D721Med (cell line): ENCODE measurements at regions not wholly inside any gene's neighbourhood (a gene's known extent, or its start where the extent isn't known, plus 50 kb on each side); places are given as distances from the start of the nearest gene placed in this dataset.

Experiments used
- DNase-seq: peaks from one replicate; pipeline ENCODE4 v3.0.0; 2011; ENCODE audit warnings: low spot score; ENCODE audit not compliant: insufficient read length
- FAIRE-seq: peaks from 2 replicates; lab custom pipeline; 2011; peaks lifted over from hg19 to GRCh38; lab: Jason Lieb, UNC
- TF ChIP-seq, protein P1 (sequence below): IDR thresholded peaks from 2 replicates; pipeline ENCODE4 v1.5.1; 2012; ENCODE audit warnings: mild to moderate bottlenecking, control low read depth; ENCODE audit not compliant: insufficient read depth; ENCODE audit errors: missing control alignments

DNA sequence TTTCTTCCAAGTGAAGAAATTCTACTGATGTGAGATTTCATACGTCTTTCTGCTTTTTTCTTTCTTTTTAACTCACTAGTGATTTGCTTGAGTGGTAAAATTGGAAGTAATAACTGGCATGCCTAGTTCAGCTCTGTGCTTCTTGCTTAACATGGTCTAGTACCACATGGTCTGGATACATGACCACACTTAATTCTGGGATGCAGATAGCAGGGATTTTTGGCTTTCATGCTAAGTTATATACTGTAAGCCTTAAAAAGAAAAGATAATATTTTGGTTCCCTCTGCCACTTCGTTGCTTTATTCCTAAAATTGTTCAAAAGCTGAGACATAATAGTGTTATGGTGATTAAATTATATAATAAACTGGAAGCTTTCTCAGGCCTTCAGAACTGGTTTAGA lies 174.3 kb downstream of the OXSM start:
- DNase-seq (no peak), FAIRE-seq (no peak)
- TF ChIP-seq, protein P1, sequence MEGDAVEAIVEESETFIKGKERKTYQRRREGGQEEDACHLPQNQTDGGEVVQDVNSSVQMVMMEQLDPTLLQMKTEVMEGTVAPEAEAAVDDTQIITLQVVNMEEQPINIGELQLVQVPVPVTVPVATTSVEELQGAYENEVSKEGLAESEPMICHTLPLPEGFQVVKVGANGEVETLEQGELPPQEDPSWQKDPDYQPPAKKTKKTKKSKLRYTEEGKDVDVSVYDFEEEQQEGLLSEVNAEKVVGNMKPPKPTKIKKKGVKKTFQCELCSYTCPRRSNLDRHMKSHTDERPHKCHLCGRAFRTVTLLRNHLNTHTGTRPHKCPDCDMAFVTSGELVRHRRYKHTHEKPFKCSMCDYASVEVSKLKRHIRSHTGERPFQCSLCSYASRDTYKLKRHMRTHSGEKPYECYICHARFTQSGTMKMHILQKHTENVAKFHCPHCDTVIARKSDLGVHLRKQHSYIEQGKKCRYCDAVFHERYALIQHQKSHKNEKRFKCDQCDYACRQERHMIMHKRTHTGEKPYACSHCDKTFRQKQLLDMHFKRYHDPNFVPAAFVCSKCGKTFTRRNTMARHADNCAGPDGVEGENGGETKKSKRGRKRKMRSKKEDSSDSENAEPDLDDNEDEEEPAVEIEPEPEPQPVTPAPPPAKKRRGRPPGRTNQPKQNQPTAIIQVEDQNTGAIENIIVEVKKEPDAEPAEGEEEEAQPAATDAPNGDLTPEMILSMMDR = no peak

DNA sequence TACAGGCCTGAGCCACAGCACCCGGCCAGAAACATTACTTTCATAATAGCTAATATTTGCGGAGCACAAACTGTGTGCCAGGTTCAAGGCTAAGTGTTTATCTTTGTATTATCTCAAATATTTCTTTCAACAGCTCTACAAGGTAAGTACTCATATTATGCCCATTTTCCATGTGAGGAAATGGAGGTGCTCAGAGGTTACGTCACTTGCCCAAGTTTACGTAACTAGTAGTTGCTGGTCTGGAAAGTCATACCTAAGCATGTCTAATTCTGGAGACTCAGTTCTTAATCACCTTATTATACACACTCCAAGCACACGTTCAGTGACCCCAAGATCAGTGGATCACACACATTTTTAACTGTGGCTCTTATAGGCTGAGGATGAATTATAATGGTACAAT lies 177.5 kb downstream of the OXSM start:
- no peak for DNase-seq

DNA sequence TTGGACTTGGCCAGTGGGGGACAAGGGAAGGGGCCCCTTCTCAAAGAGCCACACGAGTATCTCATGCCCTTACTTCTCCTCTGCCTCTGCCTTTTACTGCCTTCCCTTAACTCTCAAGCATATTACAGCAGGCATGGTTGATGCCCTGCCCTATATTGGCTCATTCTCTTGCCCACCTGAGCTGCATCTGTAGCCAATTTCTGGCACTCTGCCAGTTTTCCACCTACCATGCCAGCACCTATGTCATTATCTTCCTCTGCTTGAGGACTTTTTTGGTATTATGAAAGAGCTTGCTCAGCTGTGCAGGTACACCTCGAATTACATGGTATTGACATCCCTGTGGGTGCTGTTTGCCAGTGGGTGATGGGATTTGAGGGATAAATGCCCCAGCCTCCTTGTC lies 181.8 kb downstream of the OXSM start:
- FAIRE-seq (no peak), DNase-seq (no peak)
- TF ChIP-seq, protein P1 = no peak

More for the DNA sequence above, 177.5 kb downstream of the OXSM start:
- TF ChIP-seq, protein P1 = no peak
- FAIRE-seq = no peak

DNA sequence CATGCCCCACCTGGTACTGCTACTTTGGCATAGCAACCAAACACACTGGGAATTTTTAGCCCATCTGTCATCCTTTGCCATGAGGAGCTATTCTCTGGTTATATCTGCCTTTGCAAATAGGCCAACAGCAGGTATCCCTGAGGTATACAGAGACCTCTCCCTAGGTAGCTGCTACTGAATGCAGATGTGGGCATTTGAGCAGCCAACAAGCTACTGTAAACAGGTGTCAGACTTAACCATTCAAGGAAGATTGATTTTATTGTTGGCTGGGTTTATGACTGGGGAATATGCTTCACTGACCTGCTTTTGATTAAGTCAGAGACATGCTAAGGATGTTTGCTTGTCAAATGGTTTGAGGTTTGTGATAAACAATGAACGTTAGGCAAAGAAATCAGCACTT lies 183.2 kb downstream of the OXSM start:
- TF ChIP-seq, protein P1 = no peak
- FAIRE-seq (no peak), DNase-seq (no peak)

DNA sequence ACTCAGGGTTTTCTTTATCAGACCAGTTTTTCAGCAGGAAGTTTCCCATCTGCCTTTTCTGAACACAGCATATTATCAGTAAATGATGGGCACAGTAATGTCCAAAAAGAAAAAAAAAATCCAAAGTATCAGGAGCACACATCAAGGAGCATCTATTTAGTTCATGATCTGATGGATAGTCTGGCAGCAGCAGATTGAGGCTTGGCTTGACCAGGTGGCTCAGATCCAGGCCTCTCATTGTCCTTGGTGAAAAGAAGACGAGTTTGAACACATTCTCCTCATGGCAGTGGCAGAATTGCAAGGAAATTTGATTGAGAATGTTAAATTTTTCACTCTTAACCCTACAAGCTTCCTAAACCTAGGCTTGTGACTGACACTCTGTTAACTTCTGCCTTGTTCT lies 192.9 kb downstream of the OXSM start:
- TF ChIP-seq, protein P1 = no peak
- DNase-seq (no peak), FAIRE-seq (no peak)

DNA sequence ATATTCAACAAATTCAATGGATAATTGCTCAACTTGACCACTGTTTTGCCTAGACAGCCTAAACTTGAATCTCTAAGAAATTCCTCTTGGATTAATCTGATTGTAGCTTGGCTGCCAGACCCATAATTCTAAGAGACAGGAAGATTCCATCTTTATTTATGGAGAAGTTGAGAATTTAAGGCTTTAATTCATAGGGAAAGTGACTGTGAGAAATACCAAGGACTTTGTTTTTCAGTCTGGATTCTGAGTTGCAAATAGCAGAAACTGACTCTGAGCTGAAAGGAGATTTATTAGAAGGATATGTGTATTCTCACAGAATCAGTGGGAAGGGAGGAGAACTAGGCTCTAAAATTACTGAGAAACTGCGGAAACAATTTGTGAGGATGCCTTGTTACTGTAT lies 195.7 kb downstream of the OXSM start:
- DNase-seq (no peak), FAIRE-seq (no peak)
- TF ChIP-seq, protein P1 = no peak

DNA sequence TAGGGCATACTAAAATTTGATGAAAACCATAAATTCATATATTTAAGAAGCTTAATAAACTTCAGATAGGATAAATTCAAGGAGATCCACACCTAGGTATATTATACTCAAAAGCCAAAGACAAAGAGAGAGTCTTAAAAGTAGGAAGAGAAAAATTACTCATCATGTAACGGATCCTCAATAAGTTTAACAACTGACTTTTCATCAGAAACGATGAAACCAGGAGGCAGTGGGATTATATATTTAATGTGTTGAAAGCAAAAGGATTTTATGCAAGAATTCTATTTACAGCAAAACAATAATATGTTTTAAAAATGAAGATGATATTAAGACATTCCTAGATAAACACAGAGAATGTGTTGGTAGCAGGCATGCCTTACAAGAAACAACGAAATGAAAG lies 202.7 kb downstream of the OXSM start:
- no peak for DNase-seq
- TF ChIP-seq, protein P1 = no peak
- no peak for FAIRE-seq
